AG09309 (cell line): ENCODE measurements at regions not wholly inside any gene's neighbourhood (a gene's known extent, or its start where the extent isn't known, plus 50 kb on each side); places are given as distances from the start of the nearest gene placed in this dataset.

Experiments used
- DNase-seq: peaks from one replicate; pipeline ENCODE4 v3.0.0-alpha.2; 2010; ENCODE audit warnings: low read depth
- H3K4me3 ChIP-seq: 2 replicates; pipeline ENCODE4 v1.5.1; 2011; ENCODE audit warnings: mild to moderate bottlenecking, low read depth, low read length, moderate library complexity; ENCODE audit not compliant: control insufficient read depth
- CTCF ChIP-seq: IDR thresholded peaks from 2 replicates; pipeline ENCODE4 v1.5.1; 2011; ENCODE audit warnings: mild to moderate bottlenecking, low read depth, low read length, inconsistent platforms; ENCODE audit not compliant: insufficient read depth, control insufficient read depth; ENCODE audit errors: missing control alignments

- TF ChIP-seq CTCF, result no peak
Measured at GRCh38 chr18:60047556-60047955, 147.8 kb downstream of the PMAIP1 start.

GRCh38 chr18:60044290-60045006 lies 144.7 kb downstream of the PMAIP1 start:
- TF ChIP-seq CTCF, result no peak
- DNase-seq, result peak; percentile 66
- no peak overlapping the region for H3K4me3 ChIP-seq

More at GRCh38 chr18:60047556-60047955, 147.8 kb downstream of the PMAIP1 start:
- no peak for DNase-seq
- no peak overlapping the region for H3K4me3 ChIP-seq

GRCh38 chr18:60040971-60041370 lies 141.2 kb downstream of the PMAIP1 start:
- TF ChIP-seq CTCF, result no peak
- DNase-seq, result no peak
- no peak overlapping the region for H3K4me3 ChIP-seq

GRCh38 chr18:60038731-60039130 lies 138.9 kb downstream of the PMAIP1 start:
- DNase-seq, result no peak
- H3K4me3 ChIP-seq, result no peak overlapping the region
- no peak for TF ChIP-seq CTCF

GRCh38 chr18:60027397-60027796 lies 127.6 kb downstream of the PMAIP1 start:
- H3K4me3 ChIP-seq, result no peak overlapping the region
- DNase-seq, result no peak
- TF ChIP-seq CTCF, result no peak

- H3K4me3 ChIP-seq, result no peak overlapping the region
- TF ChIP-seq CTCF, result no peak
- no peak for DNase-seq
Measured at GRCh38 chr18:60024857-60025256, 125.1 kb downstream of the PMAIP1 start.
